ENCODE measurements at regions not wholly inside any gene's neighbourhood (a gene's known extent, or its start where the extent isn't known, plus 50 kb on each side); places are given as distances from the start of the nearest gene placed in this dataset.

GRCh38 chr6:11486486-11486885 lies 51.1 kb upstream of the TMEM170B start:
- ATAC-seq (no peak), FAIRE-seq (no peak), DNase-seq (ENCODE audit: low spot score) (no peak)
- H3K4me1 ChIP-seq (ENCODE audit: insufficient read depth, low read length), result peaks cover 2% of the 10 kb centered on the region; the same call in 1 of the 2 replicates
- no peak overlapping the region for H2AFZ ChIP-seq (ENCODE audit: low read length)
- no peak overlapping the region for H3K9ac ChIP-seq (ENCODE audit: insufficient read depth, low read depth, low read length)
- H3K27me3 ChIP-seq (ENCODE audit: control insufficient read depth in 1 of 2, insufficient read depth in 2 of 2, low read length in 2 of 2), result no peaks in the 10 kb centered on the region
- POLR2A ChIA-PET, result no interaction called here
- H3K27ac ChIP-seq (ENCODE audit: extremely low read length, insufficient read depth, low read length), result no peak overlapping the region
- no TSS peak for BruUV-seq (replicated peaks)
- no peak overlapping the region for H3K4me3 ChIP-seq (replicated peaks in 1 of 3; ENCODE audit: insufficient read depth in 1 of 3, low read depth in 2 of 3, low read length in 3 of 3)
- H3K9me3 ChIP-seq (ENCODE audit: low read length), result no peaks in the 10 kb centered on the region
- CTCF ChIA-PET (ENCODE audit: low intra/inter-chr PET ratio, low total read pairs), result no interaction called here
- H4K20me1 ChIP-seq (ENCODE audit: insufficient read depth, low read length), result no peaks in the 10 kb centered on the region
- no peaks in the 10 kb centered on the region for H3K79me2 ChIP-seq (ENCODE audit: insufficient read depth, low read length)
- 97% methylated on average over 7 of the region's 7 CpGs for WGBS (ENCODE audit: low lambda C conversion rate)
- H3K36me3 ChIP-seq (replicated peaks in 1 of 2; ENCODE audit: control insufficient read depth in 1 of 2, insufficient read depth in 2 of 2, low read length in 2 of 2), result no peaks in the 10 kb centered on the region
- no peak overlapping the region for H3K4me2 ChIP-seq (ENCODE audit: low read depth, low read length)
- TF ChIP-seq TFAP4 (IDR thresholded peaks at IDR 0.05; ENCODE audit: borderline replicate concordance, low read depth) (no peak), IKZF1 (IDR thresholded peaks at IDR 0.05) (no peak), ZBTB43 (CRISPR knock-in tag; conservative IDR thresholded peaks at IDR 0.05) (no peak), GMEB2 (CRISPR knock-in tag; IDR thresholded peaks at IDR 0.05; ENCODE audit: low read depth) (no peak), BRD4 (CRISPR knock-in tag; IDR thresholded peaks at IDR 0.05) (no peak), HOXA5 (CRISPR knock-in tag; IDR thresholded peaks at IDR 0.05) (no peak), ZSCAN9 (CRISPR knock-in tag; IDR thresholded peaks at IDR 0.05; ENCODE audit: borderline replicate concordance) (no peak), ZNF558 (CRISPR knock-in tag; IDR thresholded peaks at IDR 0.05; ENCODE audit: borderline replicate concordance) (no peak), KAT2B (IDR thresholded peaks at IDR 0.05; ENCODE audit: borderline replicate concordance, low read depth, low read length) (no peak), IRF9 (CRISPR knock-in tag; IDR thresholded peaks at IDR 0.05; ENCODE audit: borderline replicate concordance) (no peak), HOXA3 (CRISPR knock-in tag; IDR thresholded peaks at IDR 0.05) (no peak)
- in situ Hi-C loops (cut with HindIII; ENCODE audit: extremely low pct_ligation_motif_present, low pct_unique_long_range_greater_than_20kb), result no loop called here
- intact Hi-C loops (cut with micrococcal nuclease; ENCODE audit: unreplicated experiment), result no loop called here

Measured in HepG2 (cell line).